Midbrain (tissue), 1 donor: ENCODE measurements at regions not wholly inside any gene's neighbourhood (a gene's known extent, or its start where the extent isn't known, plus 50 kb on each side); places are given as distances from the start of the nearest gene placed in this dataset.
"Not testable (repeated sequence)": the region's sequence is repeated elsewhere in the genome, so short reads cannot be mapped to it uniquely, and the experiment has no call there.

Source experiments
- DNase-seq: peaks from one replicate; lab custom pipeline; 2025; lab: John Stamatoyannopoulos, UW

GRCh38 chr12:30345744-30346471 lies 349.8 kb downstream of the IPO8 start:
- DNase-seq, result no peak

DNA sequence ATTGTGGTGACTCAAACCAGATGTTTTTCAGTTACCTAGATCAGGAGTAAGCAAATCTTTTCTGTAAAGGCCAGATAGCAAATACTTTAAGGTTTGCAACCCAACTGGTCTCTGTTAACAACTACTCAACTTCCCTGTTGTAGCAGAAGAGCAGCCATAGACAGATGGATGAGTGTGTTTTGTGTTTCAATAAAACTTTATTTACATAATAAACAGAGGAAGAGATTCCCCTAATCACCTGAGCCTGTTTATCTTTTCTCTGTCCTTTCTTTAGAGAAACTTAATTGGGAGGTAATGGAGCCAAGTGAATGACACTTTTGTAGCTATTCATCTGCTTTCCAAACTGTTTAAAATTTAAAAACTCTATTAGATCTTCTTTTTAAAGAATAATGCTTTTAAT lies 365.1 kb downstream of the IPO8 start:
- DNase-seq, result no peak

GRCh38 chr12:30329281-30329680 lies 366.4 kb downstream of the IPO8 start:
- no peak for DNase-seq

- no peak for DNase-seq
Measured at GRCh38 chr12:30323008-30323407, 372.7 kb downstream of the IPO8 start.

DNA sequence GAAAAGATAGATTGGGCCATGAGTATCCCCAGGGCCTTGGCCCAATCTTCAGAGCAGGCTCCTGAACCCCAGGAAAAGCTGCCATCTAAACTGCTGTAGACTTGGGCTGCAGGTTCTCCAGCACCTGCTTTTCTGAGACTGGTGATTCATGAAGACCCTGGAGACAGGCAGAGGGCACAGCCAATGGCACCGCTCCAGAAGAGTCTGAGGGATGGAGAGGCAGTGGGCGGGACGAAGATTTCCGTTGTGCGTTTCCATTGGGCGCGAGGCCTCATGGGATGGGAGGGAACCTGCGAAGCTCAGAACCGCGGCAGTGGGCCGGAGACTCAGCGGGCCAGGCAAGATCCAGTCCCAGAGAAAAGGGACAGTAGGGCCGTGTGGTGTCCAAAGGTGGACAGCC lies 375.1 kb downstream of the IPO8 start:
- DNase-seq, result no peak

DNA sequence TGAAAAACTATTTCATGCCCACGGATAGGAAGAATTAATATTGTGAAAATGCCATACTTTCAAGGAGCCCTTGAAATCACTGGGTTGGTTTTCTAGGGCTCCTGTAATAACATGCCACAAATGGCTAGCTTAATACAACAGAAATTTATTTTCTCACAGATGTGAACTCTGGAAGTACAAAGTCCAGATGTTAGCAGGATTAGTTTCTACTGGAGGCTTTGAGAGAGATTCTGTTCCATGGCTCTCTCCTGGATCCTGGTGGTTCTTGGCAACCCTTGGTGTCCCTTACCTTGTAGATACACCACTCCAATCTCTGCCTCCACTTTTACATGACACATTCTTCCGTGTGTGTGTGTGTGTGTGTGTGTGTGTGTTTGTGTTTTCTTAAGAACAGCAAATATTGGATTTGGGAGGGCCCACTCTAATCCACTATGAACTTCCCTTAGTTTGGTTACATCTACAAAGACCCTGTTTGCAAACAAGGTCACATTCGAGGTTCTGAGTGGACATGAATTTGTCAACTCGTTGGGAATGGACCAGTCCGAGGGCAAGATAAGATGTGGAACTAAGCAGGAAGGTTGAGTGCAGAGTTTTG lies 381.1 kb downstream of the IPO8 start:
- no peak for DNase-seq

GRCh38 chr12:30308010-30308717 lies 387.5 kb downstream of the IPO8 start:
- DNase-seq, result no peak

- no peak for DNase-seq
Measured at GRCh38 chr12:30304528-30304927, 391.1 kb downstream of the IPO8 start.

- DNase-seq, result no peak
Measured at GRCh38 chr12:30301291-30301690, 394.4 kb downstream of the IPO8 start.

- DNase-seq, result no peak
Measured at GRCh38 chr12:30296486-30296885, 399.2 kb downstream of the IPO8 start.

DNA sequence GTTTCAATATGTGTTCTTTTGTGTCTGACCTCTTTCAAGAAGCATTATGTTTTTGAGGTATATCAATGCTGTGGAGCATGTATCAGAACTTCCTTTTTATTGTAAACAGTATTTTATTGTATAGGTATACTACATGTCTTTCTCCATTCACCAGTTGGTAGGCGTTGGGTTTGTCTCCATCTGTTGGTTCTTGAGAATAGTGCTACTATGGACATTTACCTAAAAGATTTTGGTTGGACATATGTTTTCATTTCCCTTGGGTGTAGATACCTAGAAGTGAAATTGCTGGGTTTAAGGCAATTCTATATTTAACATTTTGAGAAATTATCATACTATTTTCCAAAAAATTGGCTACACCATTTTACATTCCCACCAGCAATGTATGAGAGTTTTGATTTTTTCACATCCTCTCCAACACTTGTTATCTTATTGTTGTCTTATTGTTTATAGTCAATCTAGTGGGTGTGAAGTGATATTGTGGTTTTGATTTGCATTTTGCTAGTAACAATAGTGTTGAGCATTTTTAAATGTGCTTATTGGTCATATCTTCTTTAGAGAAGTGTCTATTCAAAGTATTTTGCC lies 409.2 kb downstream of the IPO8 start:
- DNase-seq, result no peak

GRCh38 chr12:30278401-30278800 lies 417.3 kb downstream of the IPO8 start:
- DNase-seq, result peak; percentile 39

DNA sequence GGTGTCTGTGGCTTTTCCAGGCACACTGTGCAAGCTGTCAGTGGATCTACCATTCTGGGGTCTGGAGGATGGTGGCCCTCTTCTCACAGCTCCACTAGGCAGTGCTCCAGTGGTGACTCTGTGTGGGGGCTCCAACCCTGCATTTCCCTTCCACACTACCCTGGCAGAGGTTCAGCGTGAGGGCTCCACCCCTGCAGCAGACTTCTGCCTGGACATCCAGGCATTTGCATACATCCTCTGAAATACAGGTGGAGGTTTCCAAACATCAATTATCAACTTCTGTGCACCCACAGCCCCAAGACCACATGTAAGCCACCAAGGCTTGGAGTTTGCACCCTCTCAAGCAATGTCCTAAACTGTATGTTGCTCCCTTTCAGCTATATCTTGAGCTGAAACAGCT lies 423.2 kb downstream of the IPO8 start:
- not testable (repeated sequence) for DNase-seq

DNA sequence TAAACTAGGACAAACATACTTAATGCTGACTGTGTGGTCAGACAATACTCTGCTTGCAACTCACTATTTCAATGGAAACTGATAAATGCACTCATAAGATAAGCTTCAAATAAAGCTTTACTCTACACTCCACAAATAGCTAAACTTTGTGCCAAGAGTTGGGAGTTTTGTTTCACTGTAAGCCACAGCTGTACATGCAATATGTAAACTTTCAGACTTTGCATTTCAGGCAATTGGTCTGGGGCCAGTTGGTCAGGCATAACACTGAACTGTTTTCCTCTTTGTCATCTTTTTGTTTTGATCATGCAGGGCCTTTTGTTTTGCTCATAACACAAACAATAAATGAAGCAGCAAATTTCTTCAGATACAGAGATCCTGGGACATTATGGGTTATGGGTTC lies 426.2 kb downstream of the IPO8 start:
- no peak for DNase-seq

GRCh38 chr12:30268041-30268440 lies 427.6 kb downstream of the IPO8 start:
- no peak for DNase-seq

GRCh38 chr12:30263434-30263833 lies 432.2 kb downstream of the IPO8 start:
- no peak for DNase-seq

DNA sequence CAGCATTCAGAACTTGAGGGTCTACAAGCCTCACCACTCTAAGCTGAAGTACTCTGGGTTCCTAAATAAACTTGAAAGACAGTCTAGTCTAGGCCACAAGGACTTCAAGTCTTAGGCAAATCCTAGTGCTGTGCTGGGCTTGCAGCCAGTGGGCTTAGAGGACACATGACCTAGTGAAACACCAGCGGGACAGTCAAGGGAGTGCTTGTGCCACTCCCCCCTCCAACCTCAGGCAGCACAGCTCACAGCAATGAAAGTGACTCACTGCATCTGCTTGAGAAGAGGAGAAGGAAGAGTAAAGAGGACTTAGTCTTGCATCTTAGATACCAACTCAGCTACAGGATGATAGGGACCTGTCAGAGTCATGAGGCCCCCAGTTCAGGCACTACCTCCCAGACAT lies 438.1 kb downstream of the IPO8 start:
- DNase-seq, result no peak

DNA sequence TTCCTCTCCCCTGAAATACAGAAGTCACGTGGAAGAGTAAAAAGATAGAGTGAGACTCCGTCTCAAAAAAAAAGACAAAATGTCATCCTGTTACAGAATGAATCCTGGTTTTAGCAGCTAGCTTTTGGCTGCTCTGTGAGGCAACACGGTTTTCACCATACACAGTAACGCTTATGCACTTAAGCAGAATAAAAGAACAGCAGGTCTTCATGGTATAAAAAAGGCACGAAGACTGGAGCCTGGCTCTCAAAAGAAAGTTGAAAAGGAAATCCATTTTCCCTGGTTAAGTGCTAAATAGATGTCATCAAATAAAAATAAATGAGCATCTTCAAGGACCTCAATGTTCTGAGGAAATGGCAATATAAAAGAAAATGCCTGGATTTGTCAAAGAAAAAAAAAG lies 444.1 kb downstream of the IPO8 start:
- DNase-seq, result no peak

DNA sequence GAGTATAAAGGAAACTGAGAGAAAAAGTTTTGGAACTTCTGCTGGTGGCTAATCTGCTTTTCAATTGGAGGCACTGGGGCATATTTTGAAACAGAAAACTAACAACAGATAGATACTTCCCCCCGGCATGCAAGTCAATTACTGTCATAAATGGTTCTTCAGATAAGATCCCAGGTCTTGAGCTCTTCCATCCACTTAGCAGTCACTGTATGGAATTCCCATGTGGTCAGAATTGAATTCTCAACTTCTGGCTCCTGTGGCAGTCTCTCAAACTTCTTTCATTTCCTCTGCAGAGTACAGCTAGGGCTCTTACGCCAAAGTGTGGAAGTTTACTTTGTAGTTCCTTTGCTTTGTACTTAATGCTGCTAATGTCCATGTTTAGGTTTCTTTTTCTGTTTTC lies 452.2 kb downstream of the IPO8 start:
- no peak for DNase-seq

DNA sequence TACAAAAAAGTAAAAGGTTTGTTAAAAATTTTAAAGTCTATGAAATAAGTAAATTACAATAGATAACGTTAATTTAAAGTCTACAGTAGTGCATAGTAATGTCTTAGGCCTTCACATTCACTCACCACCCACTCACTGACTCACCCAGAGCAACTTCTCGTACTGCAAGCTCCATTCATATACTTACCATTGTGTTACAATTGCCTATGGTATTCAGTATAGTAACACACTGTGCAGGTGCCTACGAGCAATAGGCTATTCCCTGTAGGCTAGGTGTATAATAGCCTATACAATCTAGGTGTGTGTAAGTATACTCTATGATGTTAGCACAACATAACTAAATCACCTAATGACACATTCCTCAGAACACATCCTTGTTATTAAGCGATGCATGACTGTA lies 435.3 kb upstream of the TMTC1 start:
- DNase-seq, result no peak

- DNase-seq, result no peak
Measured at GRCh38 chr12:30218073-30218472, 434.3 kb upstream of the TMTC1 start.

GRCh38 chr12:30213166-30213565 lies 429.4 kb upstream of the TMTC1 start:
- no peak for DNase-seq

DNA sequence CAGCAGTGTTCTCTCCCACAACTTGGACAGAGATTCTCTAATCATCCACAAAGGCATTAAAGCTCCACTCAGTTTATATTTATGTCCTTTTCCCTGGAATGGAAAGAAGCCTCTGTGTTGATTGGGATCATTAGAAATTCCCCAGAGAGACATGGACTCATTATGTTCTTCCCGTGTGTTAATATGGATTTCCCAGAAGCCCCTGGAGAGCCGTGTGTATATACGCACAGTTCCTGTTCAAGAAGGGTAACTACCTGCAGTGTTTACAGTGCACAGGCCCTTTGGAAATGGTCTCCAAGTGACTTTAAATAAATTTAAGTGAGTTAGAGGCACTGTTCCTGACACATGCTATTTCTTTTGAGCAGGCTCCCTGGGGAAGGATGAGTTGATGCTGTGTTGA lies 428.0 kb upstream of the TMTC1 start:
- DNase-seq, result no peak
